Epithelial cell of esophagus (primary cell): ENCODE measurements at regions not wholly inside any gene's neighbourhood (a gene's known extent, or its start where the extent isn't known, plus 50 kb on each side); places are given as distances from the start of the nearest gene placed in this dataset.

Experiments
- DNase-seq: peaks from one replicate; pipeline ENCODE4 v3.0.0; 2010; ENCODE audit warnings: low read depth
- H3K4me3 ChIP-seq: 2 replicates; pipeline ENCODE4 v1.5.1; 2011; ENCODE audit warnings: mild to moderate bottlenecking, low read length, control low read depth
- TF ChIP-seq, protein P1 (sequence below): IDR thresholded peaks from 2 replicates; pipeline ENCODE4 v1.5.1; 2011; ENCODE audit warnings: low read depth, mild to moderate bottlenecking, low read length, control low read depth, inconsistent platforms; ENCODE audit not compliant: insufficient read depth; ENCODE audit errors: missing control alignments

DNA sequence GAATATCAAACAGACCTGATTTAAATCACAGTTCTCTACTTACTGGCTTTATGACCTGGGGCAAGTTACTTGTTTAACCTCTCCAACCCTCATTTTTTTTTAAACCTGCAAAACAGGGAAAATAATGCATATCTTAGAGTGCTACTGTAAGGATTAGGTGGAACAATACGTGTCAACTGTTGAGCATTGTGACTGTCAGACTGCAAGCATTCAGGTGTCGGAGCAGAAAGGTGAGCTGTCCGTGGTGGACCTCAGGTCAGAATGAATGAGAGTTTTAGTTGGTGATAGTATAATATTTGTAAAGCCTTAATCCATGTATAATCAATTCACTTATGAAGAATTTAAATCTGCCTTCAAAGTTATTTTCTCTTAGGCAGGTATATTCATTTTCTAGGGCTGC is 404.2 kb downstream of the ETNK1 start:
- DNase-seq = no peak
- TF ChIP-seq, protein P1, sequence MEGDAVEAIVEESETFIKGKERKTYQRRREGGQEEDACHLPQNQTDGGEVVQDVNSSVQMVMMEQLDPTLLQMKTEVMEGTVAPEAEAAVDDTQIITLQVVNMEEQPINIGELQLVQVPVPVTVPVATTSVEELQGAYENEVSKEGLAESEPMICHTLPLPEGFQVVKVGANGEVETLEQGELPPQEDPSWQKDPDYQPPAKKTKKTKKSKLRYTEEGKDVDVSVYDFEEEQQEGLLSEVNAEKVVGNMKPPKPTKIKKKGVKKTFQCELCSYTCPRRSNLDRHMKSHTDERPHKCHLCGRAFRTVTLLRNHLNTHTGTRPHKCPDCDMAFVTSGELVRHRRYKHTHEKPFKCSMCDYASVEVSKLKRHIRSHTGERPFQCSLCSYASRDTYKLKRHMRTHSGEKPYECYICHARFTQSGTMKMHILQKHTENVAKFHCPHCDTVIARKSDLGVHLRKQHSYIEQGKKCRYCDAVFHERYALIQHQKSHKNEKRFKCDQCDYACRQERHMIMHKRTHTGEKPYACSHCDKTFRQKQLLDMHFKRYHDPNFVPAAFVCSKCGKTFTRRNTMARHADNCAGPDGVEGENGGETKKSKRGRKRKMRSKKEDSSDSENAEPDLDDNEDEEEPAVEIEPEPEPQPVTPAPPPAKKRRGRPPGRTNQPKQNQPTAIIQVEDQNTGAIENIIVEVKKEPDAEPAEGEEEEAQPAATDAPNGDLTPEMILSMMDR = no peak
- H3K4me3 ChIP-seq = no peak overlapping the region

DNA sequence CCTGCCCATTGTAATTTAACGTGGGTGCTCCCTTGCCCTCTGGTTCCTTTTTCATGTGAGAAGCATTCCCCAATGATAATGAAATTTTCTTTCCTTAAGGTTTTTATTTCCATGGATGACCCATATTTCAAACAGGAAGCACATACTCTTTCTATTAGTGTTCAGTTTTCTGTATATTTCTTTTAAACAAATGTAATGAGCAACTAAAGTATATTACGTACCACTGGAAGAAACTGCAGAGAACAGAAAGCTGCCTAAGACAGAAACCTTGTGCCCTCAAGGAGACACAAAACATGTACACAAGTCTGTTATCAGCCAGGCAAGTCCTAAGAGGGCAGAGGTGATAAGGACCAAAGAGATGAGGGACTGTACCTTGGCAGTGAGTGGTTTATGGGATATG is 414.9 kb downstream of the ETNK1 start:
- no peak for DNase-seq
- TF ChIP-seq, protein P1 = no peak
- H3K4me3 ChIP-seq = no peak overlapping the region

DNA sequence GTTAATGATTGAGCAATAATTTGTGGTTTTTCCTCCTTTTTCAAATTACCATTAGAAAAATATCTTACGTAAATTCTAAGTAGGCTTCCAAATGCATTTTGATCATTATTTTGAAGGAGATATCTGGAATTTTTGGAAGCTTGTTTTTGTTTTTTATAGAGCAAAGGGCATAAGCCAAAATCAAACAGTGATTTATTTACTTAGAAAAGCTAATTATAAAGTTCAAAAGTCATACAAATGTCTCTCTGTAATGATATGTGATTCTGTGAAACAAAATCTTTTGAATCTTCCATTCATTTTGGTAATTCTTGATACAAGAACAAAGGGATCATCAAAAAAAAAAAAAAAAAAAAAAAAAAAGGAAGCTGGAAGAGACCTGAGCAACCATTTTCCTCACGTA is 416.8 kb downstream of the ETNK1 start:
- H3K4me3 ChIP-seq = no peak overlapping the region
- TF ChIP-seq, protein P1 = no peak
- no peak for DNase-seq

DNA sequence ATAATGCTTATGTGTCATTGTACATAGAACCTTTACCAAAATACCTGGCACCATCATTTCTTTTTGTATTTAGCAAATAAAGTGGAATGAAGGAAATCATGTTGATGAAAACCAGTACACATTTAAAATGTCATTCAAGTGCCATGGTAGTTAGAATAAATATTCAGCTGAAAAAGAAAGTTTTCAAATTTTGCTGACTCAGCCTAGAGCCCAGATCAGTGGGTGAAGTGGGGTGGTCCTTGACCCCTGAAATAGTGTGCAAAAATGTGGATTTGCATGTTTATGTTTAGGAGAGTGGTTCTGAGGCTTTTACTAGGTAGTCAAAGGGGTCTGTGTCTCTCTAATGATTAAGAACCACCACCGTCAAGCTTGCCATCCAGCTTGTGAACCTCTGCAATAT is 418.7 kb downstream of the ETNK1 start:
- no peak overlapping the region for H3K4me3 ChIP-seq
- TF ChIP-seq, protein P1 = no peak
- no peak for DNase-seq

DNA sequence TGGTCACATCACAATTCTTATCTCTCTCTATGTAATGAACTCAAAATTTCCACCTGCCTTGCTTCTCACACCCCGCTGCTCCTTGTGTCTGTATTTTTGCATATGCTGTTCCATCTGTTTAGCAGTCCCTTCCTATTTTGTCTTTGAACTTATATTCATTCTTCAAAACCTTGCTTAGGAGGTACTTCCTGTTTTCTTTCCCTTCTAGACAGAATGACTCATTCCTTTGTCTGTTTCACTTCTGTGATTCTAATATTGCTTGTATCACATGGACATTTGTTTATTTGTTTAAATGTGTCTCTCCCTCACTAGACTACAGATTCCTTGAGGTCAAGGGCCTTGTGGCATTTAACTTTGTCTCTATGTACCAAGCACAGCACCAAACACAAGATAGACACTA is 424.2 kb downstream of the ETNK1 start:
- TF ChIP-seq, protein P1 = no peak
- DNase-seq = peak; percentile 58
- no peak overlapping the region for H3K4me3 ChIP-seq

DNA sequence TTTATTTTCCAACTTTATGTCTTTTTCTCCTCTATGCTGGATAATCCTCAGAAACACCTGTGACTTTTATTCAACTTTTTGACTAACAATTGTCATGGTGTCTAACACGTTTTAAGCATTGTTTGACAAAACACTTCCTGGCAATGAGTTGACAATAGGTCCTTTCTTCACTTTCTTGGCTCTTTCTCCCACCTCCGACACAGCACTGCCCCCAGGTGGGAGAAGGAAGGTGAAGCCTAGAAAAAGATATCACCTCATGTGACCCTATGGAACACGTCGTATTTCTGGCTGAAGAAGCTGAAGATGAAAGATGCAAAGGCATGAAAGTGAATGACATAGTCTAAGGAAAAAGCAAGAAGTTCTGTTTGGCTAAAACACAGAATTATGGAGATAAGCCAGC is 430.0 kb downstream of the ETNK1 start:
- H3K4me3 ChIP-seq = no peak overlapping the region
- TF ChIP-seq, protein P1 = peak; percentile 67
- peak; percentile 61 for DNase-seq

DNA sequence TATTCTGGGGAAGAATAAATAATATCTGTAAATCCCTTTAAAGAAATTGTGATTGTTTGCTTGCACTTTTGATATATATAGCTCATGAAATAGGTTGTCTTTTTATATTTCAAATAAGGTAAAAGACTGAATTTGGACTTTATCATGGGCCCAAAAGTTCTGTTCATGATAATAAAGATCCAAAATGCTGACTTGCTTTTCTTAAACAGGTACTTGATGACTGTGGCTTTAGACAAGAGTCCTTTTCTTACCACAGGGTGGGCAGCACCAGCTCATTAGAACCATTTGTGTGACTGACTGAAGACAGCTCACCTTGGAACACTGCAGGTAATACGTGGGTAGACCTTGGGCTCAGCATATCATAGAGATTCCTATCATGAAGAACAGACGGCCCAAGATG is 432.6 kb downstream of the ETNK1 start:
- H3K4me3 ChIP-seq = no peak overlapping the region
- TF ChIP-seq, protein P1 = no peak
- DNase-seq = no peak
